ENCODE measurements at regions not wholly inside any gene's neighbourhood (a gene's known extent, or its start where the extent isn't known, plus 50 kb on each side); places are given as distances from the start of the nearest gene placed in this dataset.
"Not testable (repeated sequence)": the region's sequence is repeated elsewhere in the genome, so short reads cannot be mapped to it uniquely, and the experiment has no call there.

DNA sequence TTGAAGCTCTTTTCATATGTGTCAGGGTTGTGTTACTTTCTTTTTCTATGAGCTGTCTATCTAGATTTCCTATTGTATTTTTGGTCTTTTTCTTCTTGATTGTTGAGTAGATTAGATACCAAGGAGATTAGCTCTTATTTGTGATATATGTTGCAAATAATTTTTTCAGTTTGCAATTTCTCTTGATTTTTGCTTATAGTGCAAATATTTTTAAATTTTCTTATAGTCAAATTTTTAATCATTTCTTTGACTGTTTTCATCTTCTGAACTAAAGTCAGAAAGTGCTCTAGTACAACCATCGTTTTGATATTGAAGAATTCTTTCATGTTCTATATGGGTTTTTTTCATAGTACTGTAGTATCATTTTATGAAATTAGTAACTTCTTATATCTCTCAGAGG, 193.7 kb downstream of the OSTF1 start:
- no peak for DNase-seq (ENCODE audit: low read depth)

DNA sequence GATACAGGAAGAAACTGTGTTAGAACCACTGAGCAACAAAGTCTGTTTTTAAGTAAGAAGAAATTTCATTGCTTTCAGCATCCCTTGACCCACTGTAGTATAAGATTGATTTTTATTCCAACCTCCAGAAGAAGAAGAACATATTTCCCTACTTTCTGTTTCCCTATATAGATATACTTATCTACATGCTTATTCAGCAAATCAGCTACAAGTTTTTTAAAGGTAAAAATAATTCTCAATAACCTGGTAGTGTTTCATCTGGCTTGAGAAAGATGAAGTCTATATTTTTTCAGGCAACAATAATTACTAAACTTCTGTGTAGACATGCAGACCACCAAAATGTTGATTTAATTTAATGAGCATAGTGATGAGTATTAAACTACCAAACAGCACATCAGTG, 201.0 kb downstream of the OSTF1 start:
- DNase-seq (ENCODE audit: low read depth), result no peak

GRCh38 chr9:75299324-75299723, 211.0 kb downstream of the OSTF1 start:
- no peak for DNase-seq (ENCODE audit: low read depth)

- DNase-seq (ENCODE audit: low read depth), result no peak
Observed at GRCh38 chr9:75333624-75334023, 245.3 kb downstream of the OSTF1 start.

- DNase-seq (ENCODE audit: low read depth), result no peak
Observed at GRCh38 chr9:75358846-75359245, 270.5 kb downstream of the OSTF1 start.

DNA sequence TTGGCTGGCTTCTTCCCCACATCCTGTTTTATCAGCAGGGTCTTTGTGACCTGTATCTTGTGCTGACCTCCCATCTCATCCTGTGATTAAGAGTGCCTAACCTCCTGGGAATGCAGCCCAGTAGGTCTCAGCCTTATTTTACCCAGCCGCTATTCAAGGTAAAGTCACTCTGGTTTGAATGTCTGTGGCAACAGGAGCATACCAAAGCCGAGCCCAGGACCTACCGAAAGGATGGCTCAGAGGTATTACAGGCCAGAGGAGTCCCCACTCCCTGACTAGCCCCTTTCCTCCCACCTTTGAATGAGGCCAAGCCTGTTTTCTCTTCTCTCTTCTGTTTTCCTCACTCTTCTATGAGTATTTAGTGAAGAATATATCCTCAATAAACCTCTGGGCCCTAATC, 271.3 kb downstream of the OSTF1 start:
- no peak for DNase-seq (ENCODE audit: low read depth)

DNA sequence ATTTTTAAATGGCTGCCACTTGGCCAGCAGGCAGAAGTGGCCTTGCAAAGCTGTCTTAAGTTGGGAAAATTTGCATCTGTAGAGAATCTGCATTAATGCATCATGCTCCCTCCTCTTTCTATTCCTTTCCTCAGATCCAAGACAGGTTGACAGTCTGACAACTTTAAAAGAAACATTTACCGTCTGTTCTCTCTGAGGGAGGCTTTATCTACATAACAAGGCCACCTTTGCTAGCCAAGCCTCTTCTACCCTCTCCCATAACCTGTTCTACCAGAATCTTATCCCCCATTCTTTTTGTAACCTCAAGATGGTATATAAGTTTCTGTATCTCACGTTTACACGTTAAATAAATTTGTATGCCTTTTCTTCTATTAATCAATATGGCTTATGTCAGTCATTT, 271.9 kb downstream of the OSTF1 start:
- DNase-seq (ENCODE audit: low read depth), result no peak

- not testable (repeated sequence) for DNase-seq (ENCODE audit: low read depth)
Observed at GRCh38 chr9:75362446-75362845, 274.1 kb downstream of the OSTF1 start.

- no peak for DNase-seq (ENCODE audit: low read depth)
Observed at GRCh38 chr9:75365196-75365595, 276.9 kb downstream of the OSTF1 start.

GRCh38 chr9:75369989-75370388, 281.7 kb downstream of the OSTF1 start:
- no peak for DNase-seq (ENCODE audit: low read depth)

GRCh38 chr9:75372499-75373268, 284.4 kb downstream of the OSTF1 start:
- no peak for DNase-seq (ENCODE audit: low read depth)

- no peak for DNase-seq (ENCODE audit: low read depth)
Observed at GRCh38 chr9:75376680-75377254, 288.5 kb downstream of the OSTF1 start.

- no peak for DNase-seq (ENCODE audit: low read depth)
Observed at GRCh38 chr9:75378036-75378435, 289.7 kb downstream of the OSTF1 start.

DNA sequence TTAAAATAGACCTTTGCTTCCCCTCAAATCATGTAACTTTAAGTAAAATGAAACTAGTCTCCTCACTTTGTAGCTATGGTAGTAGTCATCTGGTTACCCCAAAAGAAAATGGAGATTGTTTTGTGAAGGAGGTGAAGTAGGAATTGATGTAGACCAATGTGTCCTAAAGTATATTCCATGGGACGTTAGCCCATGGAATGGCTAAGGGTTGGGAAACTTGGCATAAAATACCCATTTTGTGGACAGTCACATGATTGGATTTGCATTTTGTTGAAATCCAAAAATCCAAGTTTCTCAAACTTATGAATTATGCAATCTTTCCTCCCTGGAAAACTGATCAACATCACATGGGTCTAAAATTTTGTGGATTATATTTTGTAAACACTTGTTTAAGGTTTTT, 290.6 kb downstream of the OSTF1 start:
- no peak for DNase-seq (ENCODE audit: low read depth)

DNA sequence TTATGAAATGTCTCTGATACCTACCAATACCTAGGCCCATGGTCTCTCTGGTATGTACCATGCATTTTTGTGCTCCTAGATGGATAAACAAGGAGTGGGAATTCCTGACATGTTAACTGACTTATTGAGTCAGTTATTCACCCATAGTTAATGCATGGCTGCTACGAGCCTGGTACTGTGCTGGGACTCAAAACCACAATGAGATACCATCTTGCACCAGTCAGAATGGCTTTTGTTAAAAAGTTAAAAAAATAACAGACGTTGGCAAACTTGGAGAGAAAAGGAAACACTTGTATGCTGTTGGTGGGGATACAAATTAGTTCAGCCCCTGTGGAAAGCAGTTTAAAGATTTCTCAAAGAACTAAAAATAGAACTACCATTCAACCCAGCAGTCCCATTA, 293.8 kb downstream of the OSTF1 start:
- no peak for DNase-seq (ENCODE audit: low read depth)

- DNase-seq (ENCODE audit: low read depth), result not testable (repeated sequence)
Observed at GRCh38 chr9:75383420-75384034, 295.2 kb downstream of the OSTF1 start.

GRCh38 chr9:75385236-75385635, 296.9 kb downstream of the OSTF1 start:
- no peak for DNase-seq (ENCODE audit: low read depth)

DNA sequence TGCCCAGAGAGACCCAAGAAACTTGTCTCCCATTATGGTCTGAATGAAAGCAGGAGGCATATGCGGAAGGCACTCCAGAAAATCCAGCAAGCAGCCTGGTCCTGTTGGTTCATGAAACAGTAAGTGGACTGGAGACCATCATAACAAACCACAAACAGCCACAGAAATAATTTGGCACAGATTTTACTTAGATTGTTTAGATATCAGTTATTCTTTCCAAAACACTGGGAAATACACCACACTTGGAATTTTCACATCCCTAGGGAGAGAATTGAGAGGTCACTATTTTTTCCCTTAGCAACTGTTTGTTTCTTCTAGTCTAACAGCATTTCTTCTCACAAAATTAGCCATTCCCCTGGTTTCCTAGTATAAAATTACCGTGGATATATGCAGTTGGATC, 300.8 kb downstream of the OSTF1 start:
- no peak for DNase-seq (ENCODE audit: low read depth)

GRCh38 chr9:75390951-75391350, 302.6 kb downstream of the OSTF1 start:
- DNase-seq (ENCODE audit: low read depth), result no peak

DNA sequence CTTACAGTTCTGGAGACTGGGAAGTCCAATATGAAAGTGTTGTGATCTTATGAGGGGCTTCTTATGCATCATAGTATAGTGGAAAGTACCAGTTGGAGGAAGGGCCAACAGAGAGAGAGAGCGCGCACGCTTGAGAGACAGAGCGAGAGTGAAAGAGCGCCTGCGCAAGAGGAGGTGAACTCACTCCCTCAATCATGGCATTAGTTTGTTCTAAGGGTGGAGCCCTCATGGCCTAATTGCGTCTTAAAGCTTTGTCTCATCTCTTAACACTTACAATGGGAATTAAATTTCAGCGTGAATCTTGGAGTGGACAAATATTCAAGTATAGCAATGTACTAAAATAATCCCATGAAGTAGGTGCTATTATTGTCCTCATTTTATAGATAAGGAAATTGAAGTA, 303.2 kb downstream of the OSTF1 start:
- no peak for DNase-seq (ENCODE audit: low read depth)

DNA sequence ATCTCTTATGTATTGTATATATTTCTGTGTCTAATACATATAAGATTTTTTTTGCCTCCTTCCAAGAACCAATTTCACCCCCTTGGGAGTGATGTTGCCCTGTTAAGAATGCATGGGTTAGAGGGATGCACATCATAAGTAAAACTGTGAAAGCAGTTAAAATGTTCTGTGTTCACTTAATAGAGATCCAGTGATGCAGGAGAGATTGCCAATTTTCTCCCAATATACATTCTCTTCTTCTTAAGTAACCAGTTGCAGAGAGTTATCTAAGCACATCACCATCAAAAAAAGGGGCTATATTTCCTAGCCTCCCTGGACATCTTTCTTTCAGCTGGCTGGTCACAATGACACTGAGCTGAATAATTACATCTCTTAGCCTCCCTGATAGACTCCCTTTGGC, 307.0 kb downstream of the OSTF1 start:
- DNase-seq (ENCODE audit: low read depth), result no peak

GRCh38 chr9:75397836-75398235, 309.5 kb downstream of the OSTF1 start:
- DNase-seq (ENCODE audit: low read depth), result no peak

DNA sequence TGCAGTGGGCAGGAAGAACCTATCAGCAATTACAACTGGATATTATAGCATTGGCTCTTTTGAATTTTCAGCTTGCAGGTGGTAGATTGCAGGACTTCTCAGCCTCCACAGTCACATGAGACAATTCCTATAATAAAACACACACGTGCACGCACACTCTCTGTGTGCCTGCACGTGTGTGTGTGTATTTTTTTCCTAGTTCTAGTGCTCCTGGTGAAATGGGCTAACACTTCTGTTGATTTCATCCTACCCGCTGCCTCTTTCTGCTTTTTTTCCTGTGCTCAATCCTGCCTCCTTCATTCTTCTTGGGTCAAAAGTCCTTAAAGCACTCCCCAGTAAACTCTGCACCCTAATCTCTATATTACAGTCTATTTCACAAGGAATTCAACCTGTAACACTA, 320.1 kb downstream of the OSTF1 start:
- no peak for DNase-seq (ENCODE audit: low read depth)

GRCh38 chr9:75410405-75410804, 322.1 kb downstream of the OSTF1 start:
- no peak for DNase-seq (ENCODE audit: low read depth)

Measured in activated T-cell treated with anti-CD3 and anti-CD28 coated beads for 48 hours (primary cell).